ENCODE measurements at regions not wholly inside any gene's neighbourhood (a gene's known extent, or its start where the extent isn't known, plus 50 kb on each side); places are given as distances from the start of the nearest gene placed in this dataset.

- no peak for DNase-seq (ENCODE audit: low spot score)
- H3K4me2 ChIP-seq (ENCODE audit: low read length): no peak overlapping the region
- H3K9me2 ChIP-seq (ENCODE audit: insufficient read depth, low read length): no peaks in the 10 kb centered on the region
- H3K27ac ChIP-seq (ENCODE audit: low read depth, low read length, poor library complexity, severe bottlenecking): no peak overlapping the region
- intact Hi-C loops (cut with micrococcal nuclease; ENCODE audit: unreplicated experiment): no loop called here
- H3K79me2 ChIP-seq (ENCODE audit: insufficient read depth, low read depth, low read length): no peaks in the 10 kb centered on the region
- ChIA-PET POLR2A (interaction anchor here (0.7 kb wide), 1 partner anchor 129 kb away, joined by 3 read pairs; no protein-coding TSS in a partner anchor), CTCF (ENCODE audit: unreplicated experiment) (no interaction called here)
- no peaks in the 10 kb centered on the region for H3K4me1 ChIP-seq (ENCODE audit: insufficient read depth, low read length, poor library complexity, severe bottlenecking)
- TF ChIP-seq CTCF (conservative IDR thresholded peaks at IDR 0.05; ENCODE audit: low read length): no peak
- no peak for TF ChIP-seq EZH2phosphoT487 (IDR thresholded peaks at IDR 0.05; ENCODE audit: borderline replicate concordance, low read depth, low read length)
- no peaks in the 10 kb centered on the region for H3K9me3 ChIP-seq (ENCODE audit: low read length)
- no peak overlapping the region for H3K4me3 ChIP-seq (ENCODE audit: low read depth, low read length, poor library complexity, severe bottlenecking)
- H2AFZ ChIP-seq (ENCODE audit: low read length): no peak overlapping the region
- BruUV-seq (replicated peaks): no TSS peak
- H4K20me1 ChIP-seq (ENCODE audit: insufficient read depth, low read length): no peaks in the 10 kb centered on the region
- H3K36me3 ChIP-seq (ENCODE audit: insufficient read depth, low read length): no peaks in the 10 kb centered on the region
Measured at GRCh38 chr6:81881660-81882059, 129.2 kb upstream of the TENT5A start.

- no peaks in the 10 kb centered on the region for H3K9me2 ChIP-seq (ENCODE audit: insufficient read depth, low read length)
- POLR2A ChIA-PET: no interaction called here
Measured at GRCh38 chr6:81878479-81878878, 126.0 kb upstream of the TENT5A start.

GRCh38 chr6:81876971-81877370 lies 124.5 kb upstream of the TENT5A start:
- intact Hi-C loops (cut with micrococcal nuclease; ENCODE audit: unreplicated experiment): no loop called here
- POLR2A ChIA-PET: no interaction called here
- Histone ChIP-seq H3K4me3 (ENCODE audit: low read depth, low read length, poor library complexity, severe bottlenecking) (no peak overlapping the region), H3K4me2 (ENCODE audit: low read length) (no peak overlapping the region), H3K9me3 (ENCODE audit: low read length) (no peaks in the 10 kb centered on the region), H3K79me2 (ENCODE audit: insufficient read depth, low read depth, low read length) (no peaks in the 10 kb centered on the region), H3K36me3 (ENCODE audit: insufficient read depth, low read length) (no peaks in the 10 kb centered on the region), H4K20me1 (ENCODE audit: insufficient read depth, low read length) (no peaks in the 10 kb centered on the region), H2AFZ (ENCODE audit: low read length) (no peak overlapping the region), H3K9me2 (ENCODE audit: insufficient read depth, low read length) (no peaks in the 10 kb centered on the region), H3K27ac (ENCODE audit: low read depth, low read length, poor library complexity, severe bottlenecking) (no peak overlapping the region), H3K4me1 (ENCODE audit: insufficient read depth, low read length, poor library complexity, severe bottlenecking) (no peaks in the 10 kb centered on the region)
- CTCF ChIA-PET (ENCODE audit: unreplicated experiment): no interaction called here
- no TSS peak for BruUV-seq (replicated peaks)
- no peak for TF ChIP-seq EZH2phosphoT487 (IDR thresholded peaks at IDR 0.05; ENCODE audit: borderline replicate concordance, low read depth, low read length)
- TF ChIP-seq CTCF (conservative IDR thresholded peaks at IDR 0.05; ENCODE audit: low read length): no peak
- no peak for DNase-seq (ENCODE audit: low spot score)

More at GRCh38 chr6:81878479-81878878, 126.0 kb upstream of the TENT5A start:
- Histone ChIP-seq H3K36me3 (ENCODE audit: insufficient read depth, low read length) (no peaks in the 10 kb centered on the region), H3K27ac (ENCODE audit: low read depth, low read length, poor library complexity, severe bottlenecking) (no peak overlapping the region), H3K4me2 (ENCODE audit: low read length) (no peak overlapping the region), H4K20me1 (ENCODE audit: insufficient read depth, low read length) (no peaks in the 10 kb centered on the region), H3K9me3 (ENCODE audit: low read length) (no peaks in the 10 kb centered on the region), H3K79me2 (ENCODE audit: insufficient read depth, low read depth, low read length) (no peaks in the 10 kb centered on the region), H3K4me3 (ENCODE audit: low read depth, low read length, poor library complexity, severe bottlenecking) (no peak overlapping the region), H3K4me1 (ENCODE audit: insufficient read depth, low read length, poor library complexity, severe bottlenecking) (no peaks in the 10 kb centered on the region), H2AFZ (ENCODE audit: low read length) (no peak overlapping the region)
- intact Hi-C loops (cut with micrococcal nuclease; ENCODE audit: unreplicated experiment): no loop called here
- TF ChIP-seq EZH2phosphoT487 (IDR thresholded peaks at IDR 0.05; ENCODE audit: borderline replicate concordance, low read depth, low read length): no peak
- TF ChIP-seq CTCF (conservative IDR thresholded peaks at IDR 0.05; ENCODE audit: low read length): no peak
- no TSS peak for BruUV-seq (replicated peaks)
- CTCF ChIA-PET (ENCODE audit: unreplicated experiment): no interaction called here
- DNase-seq (ENCODE audit: low spot score): no peak

Data from OCI-LY7 (cell line).